ENCODE measurements at regions not wholly inside any gene's neighbourhood (a gene's known extent, or its start where the extent isn't known, plus 50 kb on each side); places are given as distances from the start of the nearest gene placed in this dataset.

GRCh38 chr19:31900991-31901390, 444.4 kb upstream of the ZNF507 start:
- Mint-ChIP-seq H3K4me3 (no peak overlapping the region), H3K27ac (no peak overlapping the region), H3K4me1 (peaks cover 7% of the 10 kb centered on the region), H3K9me3 (no peaks in the 10 kb centered on the region), H3K36me3 (ENCODE audit: low read depth) (no peaks in the 10 kb centered on the region), H3K27me3 (ENCODE audit: low read depth, poor library complexity) (peaks cover 5% of the 10 kb centered on the region)
- no peak for DNase-seq
- no peak for TF ChIP-seq CTCF (IDR thresholded peaks at IDR 0.05)

GRCh38 chr19:31902821-31903220, 442.6 kb upstream of the ZNF507 start:
- no peak for DNase-seq
- Mint-ChIP-seq H3K27me3 (ENCODE audit: low read depth, poor library complexity) (peaks cover 2% of the 10 kb centered on the region), H3K4me3 (no peak overlapping the region), H3K9me3 (no peaks in the 10 kb centered on the region), H3K4me1 (peaks cover 10% of the 10 kb centered on the region), H3K36me3 (ENCODE audit: low read depth) (no peaks in the 10 kb centered on the region), H3K27ac (no peak overlapping the region)
- TF ChIP-seq CTCF (IDR thresholded peaks at IDR 0.05): no peak

GRCh38 chr19:31903979-31904378, 441.4 kb upstream of the ZNF507 start:
- Mint-ChIP-seq H3K27me3 (ENCODE audit: low read depth, poor library complexity) (peaks cover 2% of the 10 kb centered on the region), H3K36me3 (ENCODE audit: low read depth) (no peaks in the 10 kb centered on the region), H3K4me1 (peaks cover 10% of the 10 kb centered on the region), H3K9me3 (no peaks in the 10 kb centered on the region), H3K4me3 (no peak overlapping the region), H3K27ac (no peak overlapping the region)
- TF ChIP-seq CTCF (IDR thresholded peaks at IDR 0.05): no peak
- DNase-seq: no peak

GRCh38 chr19:31906111-31906871, 439.1 kb upstream of the ZNF507 start:
- Mint-ChIP-seq H3K4me1 (peaks cover 17% of the 10 kb centered on the region), H3K36me3 (ENCODE audit: low read depth) (no peaks in the 10 kb centered on the region), H3K4me3 (no peak overlapping the region), H3K27me3 (ENCODE audit: low read depth, poor library complexity) (peaks cover 2% of the 10 kb centered on the region), H3K9me3 (no peaks in the 10 kb centered on the region), H3K27ac (peak overlapping the region; percentile 24)
- TF ChIP-seq CTCF (IDR thresholded peaks at IDR 0.05): no peak
- no peak for DNase-seq

GRCh38 chr19:31907661-31908060, 437.7 kb upstream of the ZNF507 start:
- H3K4me3 Mint-ChIP-seq: no peak overlapping the region
- H3K4me1 Mint-ChIP-seq: peaks cover 17% of the 10 kb centered on the region
- no peak overlapping the region for H3K27ac Mint-ChIP-seq
- no peak for DNase-seq
- H3K27me3 Mint-ChIP-seq (ENCODE audit: low read depth, poor library complexity): peaks cover 2% of the 10 kb centered on the region
- H3K9me3 Mint-ChIP-seq: no peaks in the 10 kb centered on the region
- H3K36me3 Mint-ChIP-seq (ENCODE audit: low read depth): no peaks in the 10 kb centered on the region
- TF ChIP-seq CTCF (IDR thresholded peaks at IDR 0.05): no peak

GRCh38 chr19:31908080-31908479, 437.3 kb upstream of the ZNF507 start:
- Mint-ChIP-seq H3K4me1 (peaks cover 19% of the 10 kb centered on the region), H3K27me3 (ENCODE audit: low read depth, poor library complexity) (peaks cover 2% of the 10 kb centered on the region), H3K4me3 (no peak overlapping the region), H3K9me3 (no peaks in the 10 kb centered on the region), H3K27ac (no peak overlapping the region), H3K36me3 (ENCODE audit: low read depth) (no peaks in the 10 kb centered on the region)
- TF ChIP-seq CTCF (IDR thresholded peaks at IDR 0.05): no peak
- no peak for DNase-seq

All from nephron progenitor cell (in vitro differentiated cells).